Activated CD8-positive, alpha-beta memory T cell treated with anti-CD3 and anti-CD28 coated beads, Interleukin-2, amount 10 ng/mL, durations not matched to agents 7 days and 5 days (primary cell): ENCODE measurements at regions not wholly inside any gene's neighbourhood (a gene's known extent, or its start where the extent isn't known, plus 50 kb on each side); places are given as distances from the start of the nearest gene placed in this dataset.
A peak's percentile ranks its signal among the peaks of the same experiment; 100 is the strongest.

ENCODE experiments used
- ATAC-seq: fragments of 150-1000 bp; cut with Tn5 transposase; one replicate; pipeline ENCODE4 v1.10.0; 2021; ENCODE audit warnings: moderate library complexity
- CTCF ChIA-PET: fragments of 350-600 bp; sonication (Branson Sonifier 250); formaldehyde crosslinking; loops from one replicate; lab custom pipeline; 2021; ENCODE audit warnings: antibody characterized with exemption; lab: Charles Lee
- DNase-seq: peaks from one replicate; pipeline ENCODE4 v3.0.0-alpha.2; 2020
- H3K27ac Mint-ChIP-seq: one replicate; pipeline ENCODE4 v1.8.0; 2021; ENCODE audit warnings: mild to moderate bottlenecking, mixed read lengths
- H3K27me3 Mint-ChIP-seq: one replicate; pipeline ENCODE4 v1.8.0; 2021; ENCODE audit warnings: mixed read lengths
- H3K36me3 Mint-ChIP-seq: one replicate; pipeline ENCODE4 v1.8.0; 2021; ENCODE audit warnings: mild to moderate bottlenecking, mixed read lengths
- H3K4me1 Mint-ChIP-seq: one replicate; pipeline ENCODE4 v1.8.0; 2021; ENCODE audit warnings: mixed read lengths
- H3K4me3 Mint-ChIP-seq: one replicate; pipeline ENCODE4 v1.8.0; 2021; ENCODE audit warnings: mild to moderate bottlenecking, moderate library complexity, mixed read lengths
- H3K9me3 Mint-ChIP-seq: one replicate; pipeline ENCODE4 v1.8.0; 2022; ENCODE audit warnings: low read depth, mixed read lengths

GRCh38 chr10:33126742-33127141 is 168.7 kb upstream of the ITGB1 start:
- no peaks in the 10 kb centered on the region for H3K36me3 Mint-ChIP-seq
- peaks cover 38% of the 10 kb centered on the region for H3K4me1 Mint-ChIP-seq
- ATAC-seq (peak; percentile 46), DNase-seq (peak; percentile 54)
- CTCF ChIA-PET = interaction anchor here (1.4 to 2.1 kb wide), 3 partner anchors 11 to 26 kb away, joined by 3 to 8 read pairs (median 5); no protein-coding TSS in a partner anchor
- H3K9me3 Mint-ChIP-seq = no peaks in the 10 kb centered on the region
- H3K27me3 Mint-ChIP-seq = no peaks in the 10 kb centered on the region
- H3K4me3 Mint-ChIP-seq = no peak overlapping the region
- H3K27ac Mint-ChIP-seq = peak overlapping the region; percentile 81

GRCh38 chr10:33125522-33126517 is 167.8 kb upstream of the ITGB1 start:
- H3K36me3 Mint-ChIP-seq = peaks cover 1% of the 10 kb centered on the region
- ATAC-seq (peak; percentile 80), DNase-seq (peak; percentile 63)
- H3K4me3 Mint-ChIP-seq = no peak overlapping the region
- H3K9me3 Mint-ChIP-seq = no peaks in the 10 kb centered on the region
- peak overlapping the region; percentile 81 for H3K27ac Mint-ChIP-seq
- H3K27me3 Mint-ChIP-seq = no peaks in the 10 kb centered on the region
- peaks cover 42% of the 10 kb centered on the region for H3K4me1 Mint-ChIP-seq
- CTCF ChIA-PET = interaction anchor here (1.4 to 2.1 kb wide), 2 partner anchors 10 to 11 kb away, joined by 3 to 8 read pairs; no protein-coding TSS in a partner anchor

GRCh38 chr10:33125111-33125510 is 167.1 kb upstream of the ITGB1 start:
- Mint-ChIP-seq H3K36me3 (peaks cover 2% of the 10 kb centered on the region), H3K4me3 (no peak overlapping the region), H3K27ac (peak overlapping the region; percentile 15), H3K27me3 (no peaks in the 10 kb centered on the region), H3K9me3 (no peaks in the 10 kb centered on the region), H3K4me1 (peaks cover 47% of the 10 kb centered on the region)
- DNase-seq (no peak), ATAC-seq (no peak)
- CTCF ChIA-PET = no interaction called here

- Mint-ChIP-seq H3K4me1 (peaks cover 52% of the 10 kb centered on the region), H3K36me3 (peaks cover 2% of the 10 kb centered on the region), H3K4me3 (no peak overlapping the region), H3K27me3 (no peaks in the 10 kb centered on the region), H3K9me3 (no peaks in the 10 kb centered on the region), H3K27ac (no peak overlapping the region)
- CTCF ChIA-PET = interaction anchor here (0.6 kb wide), 1 partner anchor 54 kb away, joined by 4 read pairs; no protein-coding TSS in a partner anchor
- ATAC-seq (no peak), DNase-seq (no peak)
These were observed 165.7 kb upstream of the ITGB1 start for GRCh38 chr10:33123680-33124079.

- no peak overlapping the region for H3K4me3 Mint-ChIP-seq
- ATAC-seq (no peak), DNase-seq (no peak)
- H3K27me3 Mint-ChIP-seq = no peaks in the 10 kb centered on the region
- peak overlapping the region; percentile 37 for H3K27ac Mint-ChIP-seq
- peaks cover 61% of the 10 kb centered on the region for H3K4me1 Mint-ChIP-seq
- H3K9me3 Mint-ChIP-seq = no peaks in the 10 kb centered on the region
- CTCF ChIA-PET = interaction anchor here (0.7 to 1.3 kb wide), 3 partner anchors 8 to 96 kb away, joined by 3 to 4 read pairs (median 3); no protein-coding TSS in a partner anchor
- H3K36me3 Mint-ChIP-seq = peaks cover 2% of the 10 kb centered on the region
These were observed 164.2 kb upstream of the ITGB1 start for GRCh38 chr10:33122014-33122809.

DNA sequence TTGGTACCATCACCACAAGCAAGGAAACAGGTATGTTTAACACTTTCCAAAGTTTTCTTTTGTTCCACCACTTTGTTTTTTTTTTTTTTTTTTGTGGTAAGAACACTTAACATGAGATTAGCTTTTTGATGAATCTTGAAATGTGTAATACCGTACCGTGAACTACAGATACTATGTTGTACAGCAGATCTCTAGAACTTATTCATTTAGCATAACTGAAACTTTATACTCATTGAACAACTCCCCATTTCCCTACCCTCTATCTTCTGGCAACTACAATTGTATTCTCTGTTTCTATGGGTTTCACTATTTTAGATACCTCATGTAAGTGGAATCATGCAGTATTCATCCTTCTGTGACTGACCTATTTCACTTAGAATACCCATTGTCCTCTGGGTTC is 162.7 kb upstream of the ITGB1 start:
- no peak for DNase-seq
- H3K4me3 Mint-ChIP-seq = no peak overlapping the region
- H3K9me3 Mint-ChIP-seq = no peaks in the 10 kb centered on the region
- H3K36me3 Mint-ChIP-seq = peaks cover 2% of the 10 kb centered on the region
- peaks cover 62% of the 10 kb centered on the region for H3K4me1 Mint-ChIP-seq
- no peaks in the 10 kb centered on the region for H3K27me3 Mint-ChIP-seq
- ATAC-seq = peak; percentile 59
- peak overlapping the region; percentile 62 for H3K27ac Mint-ChIP-seq
- CTCF ChIA-PET = interaction anchor here (0.9 to 1.5 kb wide), 3 partner anchors 9 to 35 kb away, joined by 3 to 4 read pairs (median 4); no protein-coding TSS in a partner anchor

DNA sequence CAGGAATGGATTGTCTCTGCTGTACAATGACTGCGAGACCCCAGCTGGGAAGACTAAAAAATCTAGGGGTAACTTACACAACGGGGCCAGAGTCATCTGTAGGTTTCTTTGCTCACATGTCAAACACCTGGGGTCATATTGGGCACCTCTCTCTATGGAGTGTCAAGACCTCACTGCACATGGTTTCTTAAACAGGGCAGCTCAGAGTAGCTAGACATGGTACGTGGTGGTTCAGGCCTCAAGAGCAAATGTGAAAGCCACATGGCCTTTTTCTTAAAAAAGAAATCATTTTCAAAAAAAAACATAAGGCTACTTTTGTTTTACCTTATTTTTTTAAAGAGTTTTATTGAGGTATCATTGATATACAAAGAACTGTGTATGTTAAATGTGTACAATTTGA is 162.2 kb upstream of the ITGB1 start:
- H3K36me3 Mint-ChIP-seq = peaks cover 2% of the 10 kb centered on the region
- peak overlapping the region; percentile 69 for H3K27ac Mint-ChIP-seq
- ATAC-seq (peak; percentile 18), DNase-seq (no peak)
- H3K9me3 Mint-ChIP-seq = no peaks in the 10 kb centered on the region
- CTCF ChIA-PET = interaction anchor here (1.2 to 1.5 kb wide), 2 partner anchors 9 to 35 kb away, joined by 4 read pairs; no protein-coding TSS in a partner anchor
- no peaks in the 10 kb centered on the region for H3K27me3 Mint-ChIP-seq
- H3K4me1 Mint-ChIP-seq = peaks cover 60% of the 10 kb centered on the region
- no peak overlapping the region for H3K4me3 Mint-ChIP-seq

DNA sequence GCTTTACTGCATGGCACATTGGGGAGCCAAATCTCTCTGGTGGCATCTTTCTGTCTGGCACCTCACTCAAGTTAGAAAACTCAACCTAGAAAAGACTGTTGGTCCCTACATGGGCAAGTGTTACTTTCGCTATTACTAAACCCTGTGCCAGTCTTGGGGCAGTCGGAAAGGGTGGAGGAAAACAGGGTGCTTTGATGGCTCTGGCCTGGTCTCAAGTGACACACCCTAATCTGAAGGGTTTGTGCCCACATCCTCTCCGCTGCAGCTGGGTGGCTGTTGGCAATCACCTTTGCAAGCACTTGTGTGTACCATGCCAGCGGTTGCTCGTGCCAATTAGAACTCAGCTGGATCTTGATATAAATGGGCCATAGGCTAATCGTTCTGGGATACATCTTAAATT is 159.8 kb upstream of the ITGB1 start:
- ATAC-seq = peak; percentile 56
- H3K4me1 Mint-ChIP-seq = peaks cover 75% of the 10 kb centered on the region
- DNase-seq = peak; percentile 70
- peaks cover 2% of the 10 kb centered on the region for H3K27me3 Mint-ChIP-seq
- peaks cover 2% of the 10 kb centered on the region for H3K36me3 Mint-ChIP-seq
- CTCF ChIA-PET = interaction anchor here (3.2 kb wide), 1 partner anchor 13 kb away, joined by 13 read pairs; no protein-coding TSS in a partner anchor
- H3K4me3 Mint-ChIP-seq = no peak overlapping the region
- no peaks in the 10 kb centered on the region for H3K9me3 Mint-ChIP-seq
- peak overlapping the region; percentile 79 for H3K27ac Mint-ChIP-seq

- Mint-ChIP-seq H3K27me3 (peaks cover 2% of the 10 kb centered on the region), H3K27ac (peak overlapping the region; percentile 79), H3K9me3 (no peaks in the 10 kb centered on the region), H3K4me3 (no peak overlapping the region), H3K36me3 (peaks cover 2% of the 10 kb centered on the region), H3K4me1 (peaks cover 76% of the 10 kb centered on the region)
- ATAC-seq (no peak), DNase-seq (no peak)
- CTCF ChIA-PET = interaction anchor here (3.2 kb wide), 1 partner anchor 14 kb away, joined by 13 read pairs; no protein-coding TSS in a partner anchor
These were observed 159.2 kb upstream of the ITGB1 start for GRCh38 chr10:33117230-33117629.

- peaks cover 74% of the 10 kb centered on the region for H3K4me1 Mint-ChIP-seq
- H3K36me3 Mint-ChIP-seq = peaks cover 2% of the 10 kb centered on the region
- peak; percentile 20 for ATAC-seq
- H3K9me3 Mint-ChIP-seq = no peaks in the 10 kb centered on the region
- peak overlapping the region; percentile 79 for H3K27ac Mint-ChIP-seq
- peaks cover 2% of the 10 kb centered on the region for H3K27me3 Mint-ChIP-seq
- DNase-seq = no peak
- CTCF ChIA-PET = interaction anchor here (0.8 to 3.2 kb wide), 14 partner anchors 11 to 144 kb away, joined by 3 to 13 read pairs (median 4); no protein-coding TSS in a partner anchor
- H3K4me3 Mint-ChIP-seq = no peak overlapping the region
These were observed 158.0 kb upstream of the ITGB1 start for GRCh38 chr10:33115738-33116719.

- no peaks in the 10 kb centered on the region for H3K36me3 Mint-ChIP-seq
- DNase-seq = no peak
- H3K27ac Mint-ChIP-seq = peak overlapping the region; percentile 76
- ATAC-seq = peak; percentile 14
- peak overlapping the region; percentile 1 for H3K4me3 Mint-ChIP-seq
- H3K9me3 Mint-ChIP-seq = no peaks in the 10 kb centered on the region
- H3K4me1 Mint-ChIP-seq = peaks cover 76% of the 10 kb centered on the region
- peaks cover 2% of the 10 kb centered on the region for H3K27me3 Mint-ChIP-seq
- CTCF ChIA-PET = interaction anchor here (0.9 kb wide), 2 partner anchors 8 to 12 kb away, joined by 3 read pairs; no protein-coding TSS in a partner anchor
These were observed 156.5 kb upstream of the ITGB1 start for GRCh38 chr10:33114451-33114952.
